Esophagus muscularis mucosa (tissue), 4 donors: ENCODE measurements at regions not wholly inside any gene's neighbourhood (a gene's known extent, or its start where the extent isn't known, plus 50 kb on each side); places are given as distances from the start of the nearest gene placed in this dataset.

Experiments
- DNase-seq: peaks from one replicate; pipeline ENCODE4 v3.0.0-alpha.2; 2017; ENCODE audit errors: extremely low spot score
- H3K27ac ChIP-seq, 4 donors: fragments of 200-600 bp; sonication (generic); replicated peaks in 1 of 4; 1 replicate in 3 of 4; 2 replicates in 1 of 4; pipeline ENCODE4 v1.5.1; 2016 to 2019; ENCODE audit warnings: mild to moderate bottlenecking in 1 of 4
- H3K27me3 ChIP-seq, 4 donors: fragments of 200-600 bp; sonication (generic); one replicate each; pipeline versions ENCODE4 v1.5.1 to v1.6.0; 2016 to 2019
- H3K36me3 ChIP-seq, 4 donors: fragments of 200-600 bp; sonication (generic); one replicate each; pipeline ENCODE4 v1.5.1; 2016 to 2019
- H3K4me1 ChIP-seq, 4 donors: fragments of 200-600 bp; sonication (generic); one replicate each; pipeline ENCODE4 v1.5.1; 2016 to 2019
- H3K4me3 ChIP-seq, 4 donors: fragments of 200-600 bp; sonication (generic); 1 replicate in 2 of 4; 2 replicates in 2 of 4; pipeline ENCODE4 v1.5.1; 2016 to 2019; ENCODE audit warnings: mild to moderate bottlenecking in 4 of 4, moderate library complexity in 1 of 4
- H3K9me3 ChIP-seq, 4 donors: fragments of 200-600 bp; sonication (generic); 1 replicate in 3 of 4; 2 replicates in 1 of 4; pipeline ENCODE4 v1.5.1; 2016 to 2019
- EP300 ChIP-seq: sonication (generic); formaldehyde crosslinking; IDR thresholded peaks from one replicate; pipeline ENCODE4 v1.6.1; 2017; ENCODE audit warnings: antibody characterized with exemption
- POLR2A ChIP-seq: fragments of 450-650 bp; IDR thresholded peaks from one replicate; pipeline ENCODE4 v1.6.1; 2017; ENCODE audit warnings: antibody characterized with exemption, moderate library complexity, mild to moderate bottlenecking, low read depth
- POLR2AphosphoS5 ChIP-seq, 2 donors: sonication (generic); formaldehyde crosslinking; IDR thresholded peaks; one replicate each; pipeline ENCODE4 v1.6.1; 2017; ENCODE audit warnings: antibody characterized with exemption in 2 of 2
- WGBS: methylation state at CpG from one replicate; pipeline ENCODE4 v1.1.5; 2018; 5-methylcytosine and 5-hydroxymethylcytosine counted together
- intact Hi-C: fragments of 100-400 bp; cut with DNase I; formaldehyde crosslinking; loops from one replicate; pipeline ENCODE4 v1.15.1; 2023
- TF ChIP-seq, protein P1 (sequence below), 3 experiments: fragments of 200-600 bp in 2 of 3; fragments of 450-650 bp in 1 of 3; sonication (generic) in 2 of 3; IDR thresholded peaks; one replicate each; pipeline ENCODE4 v1.5.1; 2017 to 2019; ENCODE audit warnings: antibody characterized with exemption in 3 of 3, mild to moderate bottlenecking in 2 of 3, moderate library complexity in 1 of 3

DNA sequence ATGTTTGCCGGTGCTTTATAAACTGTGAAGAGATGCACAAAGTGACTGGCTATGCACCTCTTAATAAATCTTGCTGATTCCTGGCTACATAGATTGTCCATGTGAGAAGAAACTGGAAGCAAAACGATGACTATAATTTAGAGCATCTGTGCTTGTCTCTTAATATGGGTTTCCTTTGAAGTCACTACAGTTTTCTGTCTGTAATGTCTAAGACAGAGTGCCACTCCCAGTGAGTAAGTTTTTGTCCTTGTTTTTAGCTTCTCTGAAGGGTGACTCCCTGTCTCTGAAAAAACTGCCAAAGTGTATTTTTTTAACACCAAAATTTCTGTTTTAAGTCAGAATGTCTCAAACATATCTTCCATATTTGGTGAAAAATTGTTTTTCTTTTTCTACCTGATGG lies 175.1 kb downstream of the FASLG start:
- intact Hi-C loops = no loop called here
- DNase-seq = no peak

DNA sequence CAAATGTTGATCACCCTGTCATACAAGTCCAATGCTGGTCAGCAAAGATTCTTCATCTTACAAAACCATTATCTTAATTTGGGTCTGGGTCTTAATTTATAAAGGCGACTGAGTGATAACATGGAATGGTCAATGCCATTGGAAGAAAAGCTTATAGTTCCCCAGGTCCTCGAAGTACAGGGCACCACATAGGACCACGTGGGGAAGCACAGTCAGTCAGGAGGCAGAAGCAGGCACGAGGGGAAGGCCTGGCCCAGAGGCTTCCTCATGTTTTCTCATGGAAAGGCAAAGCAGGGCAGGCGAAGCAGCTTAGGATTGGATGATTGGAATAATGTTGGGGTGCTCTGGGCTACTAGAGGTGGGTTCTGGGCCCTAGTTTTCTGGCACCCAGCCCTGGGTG lies 175.7 kb downstream of the FASLG start:
- intact Hi-C loops = no loop called here
- H3K27me3 ChIP-seq = no peaks in the 10 kb centered on the region
- TF ChIP-seq POLR2A (no peak), POLR2AphosphoS5 (IDR thresholded peaks at IDR 0.05) (no peak), EP300 (no peak)
- TF ChIP-seq, protein P1, sequence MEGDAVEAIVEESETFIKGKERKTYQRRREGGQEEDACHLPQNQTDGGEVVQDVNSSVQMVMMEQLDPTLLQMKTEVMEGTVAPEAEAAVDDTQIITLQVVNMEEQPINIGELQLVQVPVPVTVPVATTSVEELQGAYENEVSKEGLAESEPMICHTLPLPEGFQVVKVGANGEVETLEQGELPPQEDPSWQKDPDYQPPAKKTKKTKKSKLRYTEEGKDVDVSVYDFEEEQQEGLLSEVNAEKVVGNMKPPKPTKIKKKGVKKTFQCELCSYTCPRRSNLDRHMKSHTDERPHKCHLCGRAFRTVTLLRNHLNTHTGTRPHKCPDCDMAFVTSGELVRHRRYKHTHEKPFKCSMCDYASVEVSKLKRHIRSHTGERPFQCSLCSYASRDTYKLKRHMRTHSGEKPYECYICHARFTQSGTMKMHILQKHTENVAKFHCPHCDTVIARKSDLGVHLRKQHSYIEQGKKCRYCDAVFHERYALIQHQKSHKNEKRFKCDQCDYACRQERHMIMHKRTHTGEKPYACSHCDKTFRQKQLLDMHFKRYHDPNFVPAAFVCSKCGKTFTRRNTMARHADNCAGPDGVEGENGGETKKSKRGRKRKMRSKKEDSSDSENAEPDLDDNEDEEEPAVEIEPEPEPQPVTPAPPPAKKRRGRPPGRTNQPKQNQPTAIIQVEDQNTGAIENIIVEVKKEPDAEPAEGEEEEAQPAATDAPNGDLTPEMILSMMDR (IDR thresholded peaks at IDR 0.05) = no peak
- no peaks in the 10 kb centered on the region for H3K4me1 ChIP-seq
- no peaks in the 10 kb centered on the region for H3K36me3 ChIP-seq
- no peak overlapping the region for H3K27ac ChIP-seq
- WGBS = 86% methylated on average over 5 of the region's 5 CpGs
- DNase-seq = no peak
- no peak overlapping the region for H3K4me3 ChIP-seq
- no peaks in the 10 kb centered on the region for H3K9me3 ChIP-seq

More for the DNA sequence above, 175.1 kb downstream of the FASLG start:
- Histone ChIP-seq H3K4me3 (no peak overlapping the region), H3K27ac (no peak overlapping the region), H3K27me3 (no peaks in the 10 kb centered on the region), H3K9me3 (no peaks in the 10 kb centered on the region), H3K36me3 (no peaks in the 10 kb centered on the region), H3K4me1 (no peaks in the 10 kb centered on the region)
- TF ChIP-seq, protein P1 (IDR thresholded peaks at IDR 0.05) = no peak
- TF ChIP-seq EP300 = no peak
- no peak for TF ChIP-seq POLR2A
- TF ChIP-seq POLR2AphosphoS5 (IDR thresholded peaks at IDR 0.05) = no peak
- 80% methylated on average over 2 of the region's 2 CpGs for WGBS

DNA sequence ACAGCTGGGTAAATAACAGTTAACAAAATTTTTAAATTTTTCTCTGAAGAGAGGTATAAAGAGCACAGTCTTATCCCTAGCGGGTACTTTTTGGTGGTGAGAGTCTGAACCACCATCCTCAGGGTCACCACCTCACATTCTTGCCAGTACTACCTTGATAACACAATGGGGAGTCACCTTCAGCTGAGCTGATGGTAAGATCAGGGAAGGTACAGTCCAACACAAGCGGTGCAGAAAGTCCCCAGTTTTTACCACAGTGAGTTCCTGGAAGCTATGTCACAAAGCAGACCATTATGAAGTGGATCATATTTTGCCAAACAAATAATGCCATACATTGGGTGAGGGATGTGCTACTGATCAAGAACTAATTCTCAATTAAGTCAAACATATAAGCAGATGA lies 176.9 kb downstream of the FASLG start:
- Histone ChIP-seq H3K27ac (no peak overlapping the region), H3K4me1 (no peaks in the 10 kb centered on the region), H3K27me3 (no peaks in the 10 kb centered on the region), H3K9me3 (no peaks in the 10 kb centered on the region), H3K4me3 (no peak overlapping the region), H3K36me3 (no peaks in the 10 kb centered on the region)
- intact Hi-C loops = no loop called here
- TF ChIP-seq POLR2A (no peak), EP300 (no peak), POLR2AphosphoS5 (IDR thresholded peaks at IDR 0.05) (no peak)
- TF ChIP-seq, protein P1 (IDR thresholded peaks at IDR 0.05) = no peak
- WGBS = 97% methylated on average over 2 of the region's 2 CpGs
- DNase-seq = no peak

DNA sequence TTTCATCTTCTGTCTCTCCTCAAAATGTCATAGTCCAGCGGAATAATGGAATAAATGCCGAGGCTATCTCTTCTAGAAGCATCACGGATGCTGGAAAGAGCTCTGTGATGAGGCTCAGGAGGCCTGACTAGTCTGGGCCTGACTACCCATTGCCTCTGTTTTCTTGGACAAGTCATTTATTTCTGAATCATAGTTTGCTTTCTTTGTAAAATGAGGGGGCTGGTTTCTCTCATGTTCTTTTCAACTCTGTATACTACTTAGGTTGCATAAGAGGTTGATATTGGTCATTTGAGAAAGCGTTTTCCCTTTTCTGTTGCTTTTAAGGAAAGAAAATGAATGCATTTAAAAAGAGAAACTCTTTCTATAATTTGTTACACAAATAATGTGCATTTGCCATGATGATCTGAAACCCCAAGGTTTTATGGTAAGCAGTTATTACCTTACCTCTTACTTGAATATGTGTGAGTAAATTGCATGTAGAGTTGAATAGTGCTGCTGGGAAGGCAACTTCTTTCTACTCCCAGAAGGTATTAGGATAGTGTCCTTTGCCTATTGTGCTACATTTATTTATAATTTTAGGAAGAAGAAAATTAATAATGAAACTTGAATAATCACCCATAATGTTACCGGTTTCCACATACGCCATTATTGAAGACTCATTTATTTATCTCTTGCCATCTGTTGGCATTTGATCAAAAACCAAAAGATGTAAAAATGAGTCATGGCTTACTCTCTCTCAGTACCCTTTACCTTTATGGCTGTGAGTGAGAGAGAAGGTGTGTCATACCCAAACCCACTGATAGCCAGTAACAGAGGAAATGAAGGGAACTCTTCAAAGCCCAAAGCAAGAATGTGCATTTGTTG lies 179.1 kb downstream of the FASLG start:
- Histone ChIP-seq H3K4me1 (peaks cover 0 to 5% (median 2%) of the 10 kb centered on the region in 4 donors), H3K4me3 (no peak overlapping the region), H3K36me3 (no peaks in the 10 kb centered on the region), H3K9me3 (no peaks in the 10 kb centered on the region), H3K27me3 (no peaks in the 10 kb centered on the region), H3K27ac (no peak overlapping the region)
- intact Hi-C loops = no loop called here
- no peak for DNase-seq
- WGBS = 76% methylated on average over 6 of the region's 6 CpGs
- no peak for TF ChIP-seq POLR2A
- no peak for TF ChIP-seq EP300
- no peak for TF ChIP-seq POLR2AphosphoS5 (IDR thresholded peaks at IDR 0.05)
- TF ChIP-seq, protein P1 (IDR thresholded peaks at IDR 0.05) = no peak
